HL-60 (cell line): ENCODE measurements at regions not wholly inside any gene's neighbourhood (a gene's known extent, or its start where the extent isn't known, plus 50 kb on each side); places are given as distances from the start of the nearest gene placed in this dataset.

Source experiments
- DNase-seq, 2 experiments: peaks; one replicate each; pipeline ENCODE4 v3.0.0-alpha.2; 2010 to 2020; ENCODE audit warnings: low read depth in 1 of 2, low spot score in 1 of 2
- H3K27ac ChIP-seq: fragments of 250-450 bp; sonication (Bioruptor Pico); replicated peaks from 2 replicates; pipeline ENCODE4 v1.5.1; 2020; ENCODE audit warnings: mild to moderate bottlenecking, moderate library complexity
- H3K27me3 ChIP-seq: fragments of 250-450 bp; sonication (Bioruptor Pico); 2 replicates; pipeline ENCODE4 v1.5.1; 2021; ENCODE audit warnings: mild to moderate bottlenecking, moderate library complexity; ENCODE audit not compliant: insufficient read depth, poor library complexity, severe bottlenecking
- H3K4me3 ChIP-seq: replicated peaks from 2 replicates; pipeline ENCODE4 v1.5.1; 2011; ENCODE audit warnings: mild to moderate bottlenecking, control low read depth, low read length; ENCODE audit not compliant: insufficient read depth
- CTCF ChIP-seq: IDR thresholded peaks from one replicate; pipeline ENCODE4 v1.5.1; 2011; ENCODE audit warnings: low read length, control low read depth, inconsistent platforms; ENCODE audit not compliant: insufficient read depth
- GABPA ChIP-seq: IDR thresholded peaks from 2 replicates; pipeline ENCODE4 v1.6.1; 2012; ENCODE audit warnings: low read depth
- POLR2AphosphoS5 ChIP-seq: IDR thresholded peaks from 2 replicates; pipeline ENCODE4 v1.6.1; 2012; ENCODE audit warnings: low read depth
- REST ChIP-seq: IDR thresholded peaks from 2 replicates; pipeline ENCODE4 v1.6.1; 2012; ENCODE audit warnings: low read depth; ENCODE audit not compliant: insufficient replicate concordance
- SPI1 ChIP-seq: IDR thresholded peaks from 2 replicates; pipeline ENCODE4 v1.6.1; 2012; ENCODE audit warnings: low read depth, mild to moderate bottlenecking, borderline replicate concordance

- Histone ChIP-seq H3K4me3 (no peak overlapping the region), H3K27me3 (no peaks in the 10 kb centered on the region), H3K27ac (no peak overlapping the region)
- TF ChIP-seq SPI1 (no peak), REST (no peak), CTCF (no peak), POLR2AphosphoS5 (no peak), GABPA (no peak)
- no peak for DNase-seq
Measured at GRCh38 chr14:100386846-100387245, 63.7 kb downstream of the SLC25A47 start.

- no peak overlapping the region for H3K4me3 ChIP-seq
- TF ChIP-seq POLR2AphosphoS5 (no peak), GABPA (no peak), CTCF (no peak), SPI1 (no peak), REST (no peak)
- DNase-seq, result no peak
- no peaks in the 10 kb centered on the region for H3K27me3 ChIP-seq
- H3K27ac ChIP-seq, result no peak overlapping the region
Measured at GRCh38 chr14:100387450-100387849, 64.3 kb downstream of the SLC25A47 start.

GRCh38 chr14:100388103-100389054 is 65.2 kb downstream of the SLC25A47 start:
- TF ChIP-seq CTCF, result no peak
- no peak overlapping the region for H3K27ac ChIP-seq
- no peak for DNase-seq

GRCh38 chr14:100389497-100390104 is 66.5 kb downstream of the SLC25A47 start:
- DNase-seq, result no peak
- Histone ChIP-seq H3K27me3 (no peaks in the 10 kb centered on the region), H3K4me3 (no peak overlapping the region), H3K27ac (no peak overlapping the region)
- TF ChIP-seq CTCF (no peak), GABPA (no peak), SPI1 (no peak), REST (no peak), POLR2AphosphoS5 (no peak)

More at GRCh38 chr14:100388103-100389054, 65.2 kb downstream of the SLC25A47 start:
- Histone ChIP-seq H3K4me3 (no peak overlapping the region), H3K27me3 (no peaks in the 10 kb centered on the region)
